ENCODE measurements at regions not wholly inside any gene's neighbourhood (a gene's known extent, or its start where the extent isn't known, plus 50 kb on each side); places are given as distances from the start of the nearest gene placed in this dataset.

DNA sequence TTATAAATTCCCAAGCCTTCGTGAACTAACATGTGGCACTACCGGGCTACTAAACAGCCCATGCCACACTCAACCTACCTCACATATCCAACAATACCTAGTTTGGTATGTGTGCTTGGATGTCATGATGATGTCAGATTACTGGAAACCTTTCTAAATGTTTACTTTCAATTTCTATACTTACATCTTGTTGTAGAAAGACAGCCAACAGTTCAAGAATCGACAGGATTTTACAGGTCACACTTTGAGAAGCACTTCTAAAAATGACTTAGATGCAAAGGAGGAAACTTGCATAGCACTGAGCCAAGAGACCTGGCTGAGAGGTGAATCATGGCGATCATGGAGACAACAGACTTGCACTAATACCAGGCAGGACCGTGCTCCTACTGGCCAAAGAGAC is 209.9 kb downstream of the COL4A1 start:
- peaks cover 5 to 7% of the 10 kb centered on the region in 2 experiments for H3K4me1 Mint-ChIP-seq
- no peaks in the 10 kb centered on the region for H3K4me1 ChIP-seq (ENCODE audit: insufficient read depth, low read length)
- no peak overlapping the region for H4K91ac ChIP-seq (ENCODE audit: insufficient read length, low read depth, low read length)
- no peak overlapping the region for H2BK20ac ChIP-seq (ENCODE audit: low read depth, low read length, poor library complexity, severe bottlenecking)
- no peak overlapping the region for H2AK5ac ChIP-seq (ENCODE audit: insufficient read length, low read length)
- H3T11ph ChIP-seq (ENCODE audit: low read length), result no peak overlapping the region
- H3K9me3 ChIP-seq (ENCODE audit: control insufficient read depth, low read depth, low read length), result peaks cover 9% of the 10 kb centered on the region
- TF ChIP-seq, protein P1, sequence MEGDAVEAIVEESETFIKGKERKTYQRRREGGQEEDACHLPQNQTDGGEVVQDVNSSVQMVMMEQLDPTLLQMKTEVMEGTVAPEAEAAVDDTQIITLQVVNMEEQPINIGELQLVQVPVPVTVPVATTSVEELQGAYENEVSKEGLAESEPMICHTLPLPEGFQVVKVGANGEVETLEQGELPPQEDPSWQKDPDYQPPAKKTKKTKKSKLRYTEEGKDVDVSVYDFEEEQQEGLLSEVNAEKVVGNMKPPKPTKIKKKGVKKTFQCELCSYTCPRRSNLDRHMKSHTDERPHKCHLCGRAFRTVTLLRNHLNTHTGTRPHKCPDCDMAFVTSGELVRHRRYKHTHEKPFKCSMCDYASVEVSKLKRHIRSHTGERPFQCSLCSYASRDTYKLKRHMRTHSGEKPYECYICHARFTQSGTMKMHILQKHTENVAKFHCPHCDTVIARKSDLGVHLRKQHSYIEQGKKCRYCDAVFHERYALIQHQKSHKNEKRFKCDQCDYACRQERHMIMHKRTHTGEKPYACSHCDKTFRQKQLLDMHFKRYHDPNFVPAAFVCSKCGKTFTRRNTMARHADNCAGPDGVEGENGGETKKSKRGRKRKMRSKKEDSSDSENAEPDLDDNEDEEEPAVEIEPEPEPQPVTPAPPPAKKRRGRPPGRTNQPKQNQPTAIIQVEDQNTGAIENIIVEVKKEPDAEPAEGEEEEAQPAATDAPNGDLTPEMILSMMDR (conservative IDR thresholded peaks at IDR 0.05), result no peak
- H3K4me2 ChIP-seq (ENCODE audit: insufficient read depth, insufficient read length, low read length), result no peak overlapping the region
- no peak overlapping the region for H2BK5ac ChIP-seq (ENCODE audit: insufficient read length, low read length)
- H3K9me3 Mint-ChIP-seq, result peaks cover 23% of the 10 kb centered on the region in 2 experiments
- H3K4ac ChIP-seq (ENCODE audit: low read depth, low read length), result no peak overlapping the region
- no peak overlapping the region for H3K9ac ChIP-seq (ENCODE audit: extremely low read depth, insufficient read length, low read length)
- no peak overlapping the region for H3K18ac ChIP-seq (ENCODE audit: insufficient read length, low read depth, low read length)
- H3K27ac ChIP-seq (ENCODE audit: insufficient read length, low read depth, low read length), result no peak overlapping the region
- no peak overlapping the region for H4K5ac ChIP-seq (ENCODE audit: insufficient read length, low read depth, low read length)
- peaks cover 10 to 15% (median 11%) of the 10 kb centered on the region in 3 experiments for H3K36me3 Mint-ChIP-seq (ENCODE audit: insufficient read depth in 1 of 3, low read depth in 3 of 3)
- no peaks in the 10 kb centered on the region for H4K20me1 ChIP-seq (ENCODE audit: control insufficient read depth, insufficient read depth, insufficient read length)
- H3K79me1 ChIP-seq (ENCODE audit: insufficient read depth, low read depth, low read length, poor library complexity, severe bottlenecking), result no peaks in the 10 kb centered on the region
- no peak overlapping the region for H3K4me3 Mint-ChIP-seq
- no peak overlapping the region for H2BK12ac ChIP-seq (ENCODE audit: insufficient read length, low read depth, low read length)
- no peaks in the 10 kb centered on the region for H3K79me2 ChIP-seq (ENCODE audit: insufficient read depth, low read length)
- no peak for DNase-seq
- no CpG with 5 or more reads among the region's 5 CpGs for WGBS (ENCODE audit: extremely low coverage, insufficient read length, low lambda C conversion rate)
- H4K8ac ChIP-seq (replicated peaks; ENCODE audit: insufficient read length, low read depth, low read length), result no peak overlapping the region
- no peak overlapping the region for H2BK120ac ChIP-seq (ENCODE audit: low read depth, low read length, poor library complexity, severe bottlenecking)
- H3K27ac Mint-ChIP-seq, result no peak overlapping the region
- H2BK15ac ChIP-seq (ENCODE audit: low read depth, low read length), result no peak overlapping the region
- H2AFZ ChIP-seq (ENCODE audit: low read length), result no peak overlapping the region
- H3K56ac ChIP-seq (ENCODE audit: insufficient read length, low read depth, low read length), result no peak overlapping the region
- no peaks in the 10 kb centered on the region for H3K27me3 ChIP-seq (ENCODE audit: insufficient read depth, low read length)
- no peak overlapping the region for H3K23ac ChIP-seq (ENCODE audit: insufficient read length, low read depth, low read length)
- no peaks in the 10 kb centered on the region for H3K23me2 ChIP-seq (ENCODE audit: insufficient read length, low read depth, low read length, poor library complexity, severe bottlenecking)
- H3K14ac ChIP-seq (ENCODE audit: insufficient read depth, low read length), result no peak overlapping the region
- H3K27me3 Mint-ChIP-seq (ENCODE audit: low read depth), result peaks cover 6% of the 10 kb centered on the region
